Loucy (cell line): ENCODE measurements at regions not wholly inside any gene's neighbourhood (a gene's known extent, or its start where the extent isn't known, plus 50 kb on each side); places are given as distances from the start of the nearest gene placed in this dataset.

ENCODE experiments used
- H2AFZ ChIP-seq: fragments of 200-600 bp; sonication (generic); 2 replicates; pipeline ENCODE4 v1.6.0; 2016; ENCODE audit warnings: antibody characterized with exemption, mild to moderate bottlenecking, low read length, moderate library complexity
- H3F3A ChIP-seq: fragments of 200-600 bp; 2 replicates; pipeline ENCODE4 v1.6.0; 2016; ENCODE audit warnings: antibody characterized with exemption, low read depth, mild to moderate bottlenecking
- H3K27me3 ChIP-seq: fragments of 200-600 bp; sonication (generic); 2 replicates; pipeline ENCODE4 v1.6.1; 2014; ENCODE audit warnings: low read length, mild to moderate bottlenecking; ENCODE audit not compliant: insufficient read depth, poor library complexity, severe bottlenecking
- H3K36me3 ChIP-seq: fragments of 200-600 bp; sonication (generic); 2 replicates; pipeline ENCODE4 v1.6.1; 2016; ENCODE audit warnings: low read length; ENCODE audit not compliant: insufficient read depth
- H3K4me1 ChIP-seq: fragments of 200-600 bp; sonication (generic); 2 replicates; pipeline ENCODE4 v1.5.1; 2014; ENCODE audit warnings: low read length, mild to moderate bottlenecking; ENCODE audit not compliant: insufficient read depth, poor library complexity, severe bottlenecking
- H3K4me2 ChIP-seq: fragments of 200-600 bp; sonication (generic); 2 replicates; pipeline ENCODE4 v1.6.0; 2014; ENCODE audit warnings: antibody characterized with exemption, low read length, low read depth, mild to moderate bottlenecking; ENCODE audit not compliant: poor library complexity, severe bottlenecking
- H3K4me3 ChIP-seq: fragments of 200-600 bp; sonication (generic); 2 replicates; pipeline ENCODE4 v1.5.1; 2014; ENCODE audit warnings: low read length, mild to moderate bottlenecking, mixed read lengths; ENCODE audit not compliant: poor library complexity, severe bottlenecking
- H3K79me2 ChIP-seq: fragments of 200-600 bp; sonication (generic); 2 replicates; pipeline ENCODE4 v1.6.1; 2014; ENCODE audit warnings: low read length; ENCODE audit not compliant: insufficient read depth
- H3K9ac ChIP-seq: fragments of 200-600 bp; sonication (generic); 2 replicates; pipeline ENCODE4 v1.6.0; 2014; ENCODE audit warnings: mild to moderate bottlenecking, low read depth, low read length, moderate library complexity; ENCODE audit not compliant: poor library complexity, severe bottlenecking
- H3K9me2 ChIP-seq: fragments of 200-600 bp; sonication (generic); replicated peaks from 2 replicates; pipeline ENCODE4 v1.6.1; 2016; ENCODE audit warnings: low read depth, low read length, mixed read lengths
- H3K9me3 ChIP-seq: fragments of 200-600 bp; sonication (generic); 2 replicates; pipeline ENCODE4 v1.6.1; 2014; ENCODE audit warnings: mild to moderate bottlenecking, antibody characterized with exemption, low read length, low read depth; ENCODE audit not compliant: insufficient read depth
- H4K20me1 ChIP-seq: fragments of 200-600 bp; sonication (generic); 2 replicates; pipeline ENCODE4 v1.6.0; 2014; ENCODE audit warnings: antibody characterized with exemption, low read length, mild to moderate bottlenecking; ENCODE audit not compliant: insufficient read depth, poor library complexity, severe bottlenecking
- EZH2phosphoT487 ChIP-seq: fragments of 200-600 bp; IDR thresholded peaks from 2 replicates; pipeline ENCODE4 v1.6.1; 2018; ENCODE audit warnings: antibody characterized with exemption, mild to moderate bottlenecking, moderate library complexity, borderline replicate concordance
- TF ChIP-seq, protein P1 (sequence below): fragments of 200-600 bp; sonication (generic); conservative IDR thresholded peaks from 2 replicates; pipeline ENCODE4 v1.5.1; 2014; ENCODE audit warnings: mild to moderate bottlenecking, antibody characterized with exemption, low read length

DNA sequence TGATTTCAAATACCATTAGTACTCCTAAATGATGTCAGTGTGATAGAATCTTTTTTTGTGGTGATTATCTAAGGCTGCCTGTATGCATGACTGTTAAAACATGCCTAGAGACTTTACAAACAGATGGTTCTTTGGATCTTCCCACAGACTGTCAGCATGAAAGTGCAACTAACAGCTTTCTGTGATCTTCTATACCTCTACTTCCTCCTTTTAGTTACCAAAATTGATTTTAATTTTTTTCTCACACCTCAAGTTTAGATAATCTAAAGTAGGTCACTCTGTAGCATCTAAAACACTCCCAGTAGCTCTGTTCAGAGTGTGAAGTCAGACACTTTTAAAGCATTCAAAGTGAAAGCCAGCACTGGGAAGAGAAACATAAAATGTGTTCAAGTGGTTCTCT is 534.5 kb downstream of the PTPRC start:
- peak overlapping the region; percentile 66 for H3K9ac ChIP-seq

DNA sequence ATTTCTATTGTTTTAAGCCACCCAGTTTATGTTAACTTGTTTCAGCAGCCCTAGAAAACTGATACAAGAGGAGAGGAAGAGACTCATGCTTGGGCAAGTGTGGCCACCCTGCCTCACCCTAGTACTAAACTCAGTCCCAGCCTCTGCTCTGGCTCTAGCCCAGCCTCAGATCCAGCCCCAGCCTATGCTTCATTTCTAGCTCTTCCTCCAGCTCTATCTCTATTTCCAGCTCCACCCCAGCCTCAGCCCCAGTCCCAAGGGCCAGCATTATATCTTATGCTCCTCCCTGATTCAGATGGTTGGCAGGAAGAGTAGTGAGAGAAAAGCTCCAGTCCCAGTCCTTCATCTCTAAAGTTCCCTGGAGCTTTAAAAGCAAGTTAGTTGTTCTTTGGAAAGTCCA is 535.5 kb downstream of the PTPRC start:
- no peaks in the 10 kb centered on the region for H3K79me2 ChIP-seq
- peaks cover 60% of the 10 kb centered on the region for H3K4me1 ChIP-seq
- H4K20me1 ChIP-seq = no peaks in the 10 kb centered on the region
- H3K9me3 ChIP-seq = no peaks in the 10 kb centered on the region
- peaks cover 10% of the 10 kb centered on the region for H3F3A ChIP-seq
- TF ChIP-seq, protein P1, sequence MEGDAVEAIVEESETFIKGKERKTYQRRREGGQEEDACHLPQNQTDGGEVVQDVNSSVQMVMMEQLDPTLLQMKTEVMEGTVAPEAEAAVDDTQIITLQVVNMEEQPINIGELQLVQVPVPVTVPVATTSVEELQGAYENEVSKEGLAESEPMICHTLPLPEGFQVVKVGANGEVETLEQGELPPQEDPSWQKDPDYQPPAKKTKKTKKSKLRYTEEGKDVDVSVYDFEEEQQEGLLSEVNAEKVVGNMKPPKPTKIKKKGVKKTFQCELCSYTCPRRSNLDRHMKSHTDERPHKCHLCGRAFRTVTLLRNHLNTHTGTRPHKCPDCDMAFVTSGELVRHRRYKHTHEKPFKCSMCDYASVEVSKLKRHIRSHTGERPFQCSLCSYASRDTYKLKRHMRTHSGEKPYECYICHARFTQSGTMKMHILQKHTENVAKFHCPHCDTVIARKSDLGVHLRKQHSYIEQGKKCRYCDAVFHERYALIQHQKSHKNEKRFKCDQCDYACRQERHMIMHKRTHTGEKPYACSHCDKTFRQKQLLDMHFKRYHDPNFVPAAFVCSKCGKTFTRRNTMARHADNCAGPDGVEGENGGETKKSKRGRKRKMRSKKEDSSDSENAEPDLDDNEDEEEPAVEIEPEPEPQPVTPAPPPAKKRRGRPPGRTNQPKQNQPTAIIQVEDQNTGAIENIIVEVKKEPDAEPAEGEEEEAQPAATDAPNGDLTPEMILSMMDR = no peak
- no peak for TF ChIP-seq EZH2phosphoT487
- peak overlapping the region; percentile 66 for H3K9ac ChIP-seq
- peak overlapping the region; percentile 58; the same call in 1 of the 2 replicates for H2AFZ ChIP-seq
- H3K9me2 ChIP-seq = no peaks in the 10 kb centered on the region
- peak overlapping the region; percentile 67 for H3K4me2 ChIP-seq
- no peaks in the 10 kb centered on the region for H3K27me3 ChIP-seq
- no peaks in the 10 kb centered on the region for H3K36me3 ChIP-seq
- H3K4me3 ChIP-seq = peak overlapping the region; percentile 56

More for the DNA sequence above, 534.5 kb downstream of the PTPRC start:
- peak overlapping the region; percentile 67 for H3K4me2 ChIP-seq
- peak overlapping the region; percentile 56 for H3K4me3 ChIP-seq
- H3K4me1 ChIP-seq = peaks cover 60% of the 10 kb centered on the region
- peak overlapping the region; percentile 58; the same call in 1 of the 2 replicates for H2AFZ ChIP-seq
- no peaks in the 10 kb centered on the region for H3K36me3 ChIP-seq
- no peaks in the 10 kb centered on the region for H3K27me3 ChIP-seq
- TF ChIP-seq, protein P1 = no peak
- TF ChIP-seq EZH2phosphoT487 = no peak
- H3F3A ChIP-seq = peaks cover 8% of the 10 kb centered on the region
- no peaks in the 10 kb centered on the region for H4K20me1 ChIP-seq
- H3K9me2 ChIP-seq = no peaks in the 10 kb centered on the region
- H3K9me3 ChIP-seq = no peaks in the 10 kb centered on the region
- no peaks in the 10 kb centered on the region for H3K79me2 ChIP-seq

DNA sequence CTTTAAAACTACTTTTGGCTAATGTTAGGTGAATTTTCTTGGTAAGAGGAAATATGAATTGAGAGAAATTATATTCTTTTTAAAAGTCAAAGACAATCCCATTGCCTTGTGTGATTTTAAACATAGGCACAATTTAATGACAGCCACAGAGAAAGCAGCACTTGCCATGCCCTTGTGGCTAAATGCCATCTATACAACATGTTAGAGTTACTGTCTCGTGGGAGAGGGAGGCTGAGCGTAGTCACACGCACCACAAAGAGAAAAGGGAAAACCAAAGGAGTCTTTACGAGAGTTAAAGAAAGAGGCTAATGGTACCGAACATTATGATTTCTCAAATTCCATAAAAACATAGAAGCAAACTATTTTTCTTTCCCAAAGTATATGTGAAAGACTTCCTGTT is 537.9 kb downstream of the PTPRC start:
- TF ChIP-seq, protein P1 = 0 out of 2 replicates have a peak, but pooled peaks have one; percentile 19
- no peak for TF ChIP-seq EZH2phosphoT487
- no peaks in the 10 kb centered on the region for H3K36me3 ChIP-seq
- no peaks in the 10 kb centered on the region for H3K27me3 ChIP-seq
- no peak overlapping the region for H3K4me3 ChIP-seq
- no peaks in the 10 kb centered on the region for H3K9me2 ChIP-seq
- H3K9me3 ChIP-seq = no peaks in the 10 kb centered on the region
- no peak overlapping the region for H2AFZ ChIP-seq
- H3K4me1 ChIP-seq = peaks cover 70% of the 10 kb centered on the region
- peak overlapping the region; percentile 16 for H3K4me2 ChIP-seq
- no peaks in the 10 kb centered on the region for H3K79me2 ChIP-seq
- no peak overlapping the region for H3K9ac ChIP-seq
- H4K20me1 ChIP-seq = no peaks in the 10 kb centered on the region
- peaks cover 10% of the 10 kb centered on the region for H3F3A ChIP-seq
